ENCODE measurements at regions not wholly inside any gene's neighbourhood (a gene's known extent, or its start where the extent isn't known, plus 50 kb on each side); places are given as distances from the start of the nearest gene placed in this dataset.
"Not testable (repeated sequence)": the region's sequence is repeated elsewhere in the genome, so short reads cannot be mapped to it uniquely, and the experiment has no call there.

GRCh38 chr12:131335456-131335855 is 375.4 kb upstream of the SFSWAP start:
- Histone ChIP-seq H3K27me3 (ENCODE audit: insufficient read depth, poor library complexity, severe bottlenecking) (no peaks in the 10 kb centered on the region), H3K27ac (replicated peaks) (no peak overlapping the region), H3K4me3 (replicated peaks; ENCODE audit: insufficient read depth, low read length) (no peak overlapping the region)
- TF ChIP-seq, protein P1, sequence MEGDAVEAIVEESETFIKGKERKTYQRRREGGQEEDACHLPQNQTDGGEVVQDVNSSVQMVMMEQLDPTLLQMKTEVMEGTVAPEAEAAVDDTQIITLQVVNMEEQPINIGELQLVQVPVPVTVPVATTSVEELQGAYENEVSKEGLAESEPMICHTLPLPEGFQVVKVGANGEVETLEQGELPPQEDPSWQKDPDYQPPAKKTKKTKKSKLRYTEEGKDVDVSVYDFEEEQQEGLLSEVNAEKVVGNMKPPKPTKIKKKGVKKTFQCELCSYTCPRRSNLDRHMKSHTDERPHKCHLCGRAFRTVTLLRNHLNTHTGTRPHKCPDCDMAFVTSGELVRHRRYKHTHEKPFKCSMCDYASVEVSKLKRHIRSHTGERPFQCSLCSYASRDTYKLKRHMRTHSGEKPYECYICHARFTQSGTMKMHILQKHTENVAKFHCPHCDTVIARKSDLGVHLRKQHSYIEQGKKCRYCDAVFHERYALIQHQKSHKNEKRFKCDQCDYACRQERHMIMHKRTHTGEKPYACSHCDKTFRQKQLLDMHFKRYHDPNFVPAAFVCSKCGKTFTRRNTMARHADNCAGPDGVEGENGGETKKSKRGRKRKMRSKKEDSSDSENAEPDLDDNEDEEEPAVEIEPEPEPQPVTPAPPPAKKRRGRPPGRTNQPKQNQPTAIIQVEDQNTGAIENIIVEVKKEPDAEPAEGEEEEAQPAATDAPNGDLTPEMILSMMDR (IDR thresholded peaks at IDR 0.05; ENCODE audit: insufficient read depth, low read length) = no peak
- TF ChIP-seq, protein P2, sequence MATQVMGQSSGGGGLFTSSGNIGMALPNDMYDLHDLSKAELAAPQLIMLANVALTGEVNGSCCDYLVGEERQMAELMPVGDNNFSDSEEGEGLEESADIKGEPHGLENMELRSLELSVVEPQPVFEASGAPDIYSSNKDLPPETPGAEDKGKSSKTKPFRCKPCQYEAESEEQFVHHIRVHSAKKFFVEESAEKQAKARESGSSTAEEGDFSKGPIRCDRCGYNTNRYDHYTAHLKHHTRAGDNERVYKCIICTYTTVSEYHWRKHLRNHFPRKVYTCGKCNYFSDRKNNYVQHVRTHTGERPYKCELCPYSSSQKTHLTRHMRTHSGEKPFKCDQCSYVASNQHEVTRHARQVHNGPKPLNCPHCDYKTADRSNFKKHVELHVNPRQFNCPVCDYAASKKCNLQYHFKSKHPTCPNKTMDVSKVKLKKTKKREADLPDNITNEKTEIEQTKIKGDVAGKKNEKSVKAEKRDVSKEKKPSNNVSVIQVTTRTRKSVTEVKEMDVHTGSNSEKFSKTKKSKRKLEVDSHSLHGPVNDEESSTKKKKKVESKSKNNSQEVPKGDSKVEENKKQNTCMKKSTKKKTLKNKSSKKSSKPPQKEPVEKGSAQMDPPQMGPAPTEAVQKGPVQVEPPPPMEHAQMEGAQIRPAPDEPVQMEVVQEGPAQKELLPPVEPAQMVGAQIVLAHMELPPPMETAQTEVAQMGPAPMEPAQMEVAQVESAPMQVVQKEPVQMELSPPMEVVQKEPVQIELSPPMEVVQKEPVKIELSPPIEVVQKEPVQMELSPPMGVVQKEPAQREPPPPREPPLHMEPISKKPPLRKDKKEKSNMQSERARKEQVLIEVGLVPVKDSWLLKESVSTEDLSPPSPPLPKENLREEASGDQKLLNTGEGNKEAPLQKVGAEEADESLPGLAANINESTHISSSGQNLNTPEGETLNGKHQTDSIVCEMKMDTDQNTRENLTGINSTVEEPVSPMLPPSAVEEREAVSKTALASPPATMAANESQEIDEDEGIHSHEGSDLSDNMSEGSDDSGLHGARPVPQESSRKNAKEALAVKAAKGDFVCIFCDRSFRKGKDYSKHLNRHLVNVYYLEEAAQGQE (IDR thresholded peaks at IDR 0.05; ENCODE audit: insufficient replicate concordance, low read depth) = no peak
- TF ChIP-seq POLR2AphosphoS5 (IDR thresholded peaks at IDR 0.05; ENCODE audit: low read depth) (no peak), SPI1 (IDR thresholded peaks at IDR 0.05; ENCODE audit: borderline replicate concordance, low read depth) (no peak), GABPA (IDR thresholded peaks at IDR 0.05; ENCODE audit: low read depth) (no peak)
- no peak for DNase-seq (ENCODE audit: low read depth in 1 of 2, low spot score in 1 of 2)

- H3K27ac ChIP-seq (replicated peaks); DNase-seq (ENCODE audit: low read depth in 1 of 2, low spot score in 1 of 2); H3K4me3 ChIP-seq (replicated peaks; ENCODE audit: insufficient read depth, low read length); H3K27me3 ChIP-seq (ENCODE audit: insufficient read depth, poor library complexity, severe bottlenecking): not testable (repeated sequence)
These were observed 373.0 kb upstream of the SFSWAP start for GRCh38 chr12:131337861-131338260.

DNA sequence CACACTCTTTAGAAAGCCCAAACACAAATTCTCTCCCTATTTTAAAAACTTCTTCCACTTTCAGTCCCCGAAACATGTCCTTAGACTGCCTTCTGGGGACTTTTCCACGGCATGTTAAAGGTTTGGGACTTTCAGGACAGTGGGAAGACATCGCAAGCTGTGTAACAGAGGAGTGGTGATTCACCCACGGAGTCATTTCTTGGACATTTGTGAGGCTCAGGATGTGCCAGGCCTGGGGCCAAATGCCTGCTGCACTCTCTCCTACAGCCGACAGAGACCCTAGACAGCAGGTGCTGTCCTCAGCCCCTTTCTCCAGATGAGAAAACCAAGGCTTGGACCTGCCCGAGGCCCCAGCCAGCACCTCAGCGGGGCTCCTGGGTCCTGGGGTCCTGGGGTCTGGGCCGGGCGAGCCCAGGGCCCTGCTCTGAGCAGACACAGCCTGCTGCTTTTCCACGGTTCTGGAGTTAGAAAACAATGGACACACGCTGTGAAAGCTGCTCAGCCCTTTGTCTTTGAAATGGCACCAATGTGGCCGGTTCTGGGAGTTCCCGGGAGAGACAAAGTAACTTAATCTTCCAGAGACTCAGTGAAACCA is 370.2 kb upstream of the SFSWAP start:
- Histone ChIP-seq H3K4me3 (replicated peaks; ENCODE audit: insufficient read depth, low read length) (no peak overlapping the region), H3K27ac (replicated peaks) (no peak overlapping the region), H3K27me3 (ENCODE audit: insufficient read depth, poor library complexity, severe bottlenecking) (no peaks in the 10 kb centered on the region)
- DNase-seq (ENCODE audit: low read depth in 1 of 2, low spot score in 1 of 2) = no peak
- TF ChIP-seq POLR2AphosphoS5 (IDR thresholded peaks at IDR 0.05; ENCODE audit: low read depth) = no peak

GRCh38 chr12:131341608-131342007 is 369.3 kb upstream of the SFSWAP start:
- DNase-seq (ENCODE audit: low read depth in 1 of 2, low spot score in 1 of 2); H3K4me3 ChIP-seq (replicated peaks; ENCODE audit: insufficient read depth, low read length); H3K27me3 ChIP-seq (ENCODE audit: insufficient read depth, poor library complexity, severe bottlenecking); H3K27ac ChIP-seq (replicated peaks): not testable (repeated sequence)

GRCh38 chr12:131343436-131343835 is 367.5 kb upstream of the SFSWAP start:
- H3K27ac ChIP-seq (replicated peaks); H3K27me3 ChIP-seq (ENCODE audit: insufficient read depth, poor library complexity, severe bottlenecking); H3K4me3 ChIP-seq (replicated peaks; ENCODE audit: insufficient read depth, low read length); DNase-seq (ENCODE audit: low read depth in 1 of 2, low spot score in 1 of 2): not testable (repeated sequence)

DNA sequence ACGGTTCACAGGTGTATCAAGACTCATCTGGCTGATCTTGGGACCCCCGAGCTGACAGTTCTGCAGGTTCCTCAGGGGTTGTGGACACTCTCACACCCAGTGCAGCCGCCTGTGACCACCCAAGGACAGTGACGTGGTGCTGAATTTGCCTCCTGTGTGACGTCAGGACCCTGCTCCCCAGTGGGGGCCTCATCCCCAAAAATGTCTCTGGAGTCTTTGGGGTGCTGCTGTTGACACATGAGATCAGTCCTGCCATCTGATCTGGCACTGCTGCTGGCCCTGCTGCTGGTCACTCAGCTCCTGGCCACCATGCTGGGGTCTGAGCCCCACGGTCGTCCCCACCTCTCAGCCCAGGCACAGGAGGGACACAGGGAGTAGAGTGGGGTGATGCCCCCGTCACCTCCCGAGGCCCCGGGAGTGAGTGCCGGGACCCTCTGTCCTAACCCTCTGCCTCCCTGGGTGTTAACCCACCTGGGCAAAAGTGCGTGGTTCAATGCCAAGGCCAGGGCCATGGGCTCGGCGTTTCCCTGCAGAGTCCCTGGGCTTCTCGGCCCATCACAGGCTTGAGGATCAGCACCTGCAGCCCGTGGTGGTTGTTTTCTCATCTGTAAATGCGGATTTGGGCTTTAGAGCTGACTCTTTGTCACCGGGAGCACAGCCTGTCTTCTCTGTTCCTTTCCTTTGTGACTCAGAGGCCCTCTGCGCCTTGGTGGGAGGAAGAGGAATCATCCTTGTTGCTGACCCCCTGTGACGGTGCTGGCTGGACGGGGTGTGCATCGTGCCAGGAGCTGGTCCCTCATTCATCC is 366.0 kb upstream of the SFSWAP start:
- not testable (repeated sequence) for DNase-seq (ENCODE audit: low read depth in 1 of 2, low spot score in 1 of 2); H3K27ac ChIP-seq (replicated peaks); H3K27me3 ChIP-seq (ENCODE audit: insufficient read depth, poor library complexity, severe bottlenecking); H3K4me3 ChIP-seq (replicated peaks; ENCODE audit: insufficient read depth, low read length)

DNA sequence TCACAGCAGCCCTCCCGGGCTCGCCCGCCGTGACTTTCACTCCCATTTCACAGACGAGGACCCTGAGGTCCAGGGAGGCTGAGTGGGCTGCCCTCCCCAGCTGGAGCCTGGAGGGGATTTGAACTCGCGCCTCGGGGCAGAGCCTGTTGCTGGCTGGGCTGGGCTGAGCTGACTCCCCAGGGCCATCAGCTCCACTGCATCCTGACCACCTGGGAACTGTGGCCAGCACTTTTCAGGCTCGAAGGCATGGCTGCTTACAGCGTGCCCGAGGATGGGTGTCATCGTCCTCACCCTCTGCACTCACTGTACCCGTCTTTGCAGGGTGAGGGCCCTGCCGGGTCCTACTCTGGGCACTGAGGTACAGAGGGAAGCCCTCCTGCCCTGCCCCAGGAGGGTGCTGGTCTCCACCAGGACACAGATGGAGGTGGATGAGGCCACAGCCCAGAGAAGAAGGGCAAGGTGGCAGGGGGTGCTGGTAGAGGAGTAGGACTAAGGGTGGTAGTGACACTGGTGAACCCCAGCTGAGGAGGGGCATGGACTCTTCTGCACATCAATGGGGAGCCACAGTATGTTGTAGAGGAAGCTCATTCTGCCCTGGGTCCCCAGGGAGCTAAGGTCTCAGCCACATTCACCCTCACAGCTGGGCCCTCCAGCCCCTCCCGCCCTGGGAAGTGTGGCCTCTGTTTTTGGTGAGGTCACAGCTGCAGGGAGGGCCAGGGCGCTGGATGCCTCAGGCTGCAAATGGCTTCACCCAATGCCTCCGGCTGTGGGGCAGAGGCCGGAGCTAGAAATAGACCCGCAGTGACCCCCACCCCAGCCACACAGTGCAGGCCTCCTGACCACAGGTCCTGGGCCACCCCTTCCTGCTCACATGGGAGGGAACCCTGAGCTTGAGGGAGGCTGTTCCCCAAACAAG is 365.1 kb upstream of the SFSWAP start:
- no peak for DNase-seq (ENCODE audit: low read depth in 1 of 2, low spot score in 1 of 2)
- Histone ChIP-seq H3K27ac (replicated peaks) (no peak overlapping the region), H3K4me3 (replicated peaks; ENCODE audit: insufficient read depth, low read length) (no peak overlapping the region), H3K27me3 (ENCODE audit: insufficient read depth, poor library complexity, severe bottlenecking) (peaks cover 2% of the 10 kb centered on the region)
- TF ChIP-seq, protein P1 (IDR thresholded peaks at IDR 0.05; ENCODE audit: insufficient read depth, low read length) = no peak
- TF ChIP-seq, protein P2 (IDR thresholded peaks at IDR 0.05; ENCODE audit: insufficient replicate concordance, low read depth) = no peak
- TF ChIP-seq SPI1 (IDR thresholded peaks at IDR 0.05; ENCODE audit: borderline replicate concordance, low read depth) (no peak), POLR2AphosphoS5 (IDR thresholded peaks at IDR 0.05; ENCODE audit: low read depth) (no peak), GABPA (IDR thresholded peaks at IDR 0.05; ENCODE audit: low read depth) (no peak)
